ENCODE measurements at regions not wholly inside any gene's neighbourhood (a gene's known extent, or its start where the extent isn't known, plus 50 kb on each side); places are given as distances from the start of the nearest gene placed in this dataset.
A peak's percentile ranks its signal among the peaks of the same experiment; 100 is the strongest.
"Not testable (repeated sequence)": the region's sequence is repeated elsewhere in the genome, so short reads cannot be mapped to it uniquely, and the experiment has no call there.

DNA sequence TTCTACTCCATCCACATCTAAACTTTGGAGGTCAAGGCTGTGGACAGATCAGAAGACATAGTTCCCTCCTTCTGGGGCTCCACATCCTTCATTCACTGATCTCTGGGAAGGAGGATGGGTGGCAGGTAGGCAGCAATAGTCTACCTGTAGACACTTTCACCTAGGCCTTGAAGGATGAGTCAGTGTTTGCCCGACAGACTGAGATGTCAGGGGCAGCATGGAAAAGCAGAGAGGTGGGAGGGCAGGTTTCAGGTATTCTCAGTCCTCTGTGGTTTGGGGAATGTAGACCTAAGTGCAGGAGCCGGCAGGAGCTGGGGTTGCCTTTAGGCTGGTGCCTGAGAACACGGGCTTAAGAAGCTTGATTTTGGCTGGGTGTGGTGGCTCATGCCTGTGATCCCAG, 171.9 kb upstream of the ZNF267 start:
- DNase-seq (ENCODE audit: low spot score): no peak

DNA sequence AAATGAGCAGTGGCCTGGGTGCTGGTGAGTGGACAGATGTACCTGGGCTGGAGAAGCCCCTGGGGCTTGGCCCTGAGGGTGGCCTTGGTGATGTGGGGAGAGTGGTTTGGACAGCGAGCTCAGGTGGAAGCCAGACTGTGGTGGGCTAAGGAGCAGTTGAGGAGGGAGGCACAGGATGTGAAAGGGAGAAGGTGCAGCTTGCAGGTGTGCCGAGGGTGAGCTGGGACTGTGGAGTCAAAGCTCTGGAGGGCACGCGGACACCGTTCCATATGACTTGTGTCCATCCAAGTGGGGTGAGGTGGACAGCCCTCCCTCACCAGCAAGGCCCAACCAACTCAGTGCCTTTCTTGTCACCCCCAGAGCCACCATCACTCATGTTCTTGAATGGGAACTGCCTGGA, 170.8 kb upstream of the ZNF267 start:
- DNase-seq (ENCODE audit: low spot score): no peak

DNA sequence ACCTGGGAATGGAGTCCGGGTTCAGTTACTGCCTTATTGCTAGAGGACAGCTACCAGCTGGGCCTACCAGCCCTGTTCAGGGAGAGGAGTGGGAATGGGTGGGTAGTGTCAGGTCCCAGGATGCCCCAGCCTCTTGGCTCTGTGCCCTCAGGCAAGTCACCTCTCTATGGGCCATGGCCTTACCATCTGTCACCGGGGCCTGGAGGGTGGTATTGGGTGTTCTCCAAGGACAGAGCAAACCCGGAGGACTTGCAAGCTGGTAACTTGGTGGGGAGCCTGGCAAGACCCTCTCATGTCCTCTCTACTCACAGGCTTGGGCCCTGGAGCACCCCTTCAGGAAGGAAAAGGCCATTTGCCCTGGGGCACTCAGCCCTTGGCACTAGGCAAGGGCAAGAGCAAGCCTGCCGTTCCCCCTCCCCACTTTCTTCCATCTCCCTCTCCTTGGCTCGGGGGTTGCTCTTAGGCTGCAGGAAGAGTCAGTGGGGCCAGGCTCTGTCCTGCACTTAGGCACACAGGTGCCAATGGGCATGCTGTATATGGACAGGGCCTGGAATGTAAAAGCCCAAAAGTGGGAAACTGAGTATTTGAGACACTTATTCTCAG, 170.0 kb upstream of the ZNF267 start:
- DNase-seq (ENCODE audit: low spot score): no peak

DNA sequence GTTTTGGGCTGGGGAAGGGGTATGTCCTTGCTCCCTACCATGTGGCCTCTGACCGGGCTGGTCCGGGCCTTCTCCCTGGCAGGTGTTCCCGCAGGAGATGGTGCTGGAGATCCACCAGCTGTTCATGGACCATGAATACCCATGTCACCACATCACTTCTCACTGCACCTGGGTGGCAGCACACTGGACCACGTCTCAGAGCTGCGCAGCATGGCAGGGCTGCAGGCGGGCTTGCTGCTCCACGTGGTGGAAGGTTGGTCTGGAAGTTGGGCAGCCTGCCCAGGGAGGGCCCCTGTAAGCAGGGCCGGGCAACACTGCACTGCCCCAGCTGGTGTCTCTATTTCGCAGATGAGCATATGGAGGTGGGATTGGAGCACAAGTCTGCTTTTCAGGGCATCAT, 169.5 kb upstream of the ZNF267 start:
- DNase-seq (ENCODE audit: low spot score): no peak

DNA sequence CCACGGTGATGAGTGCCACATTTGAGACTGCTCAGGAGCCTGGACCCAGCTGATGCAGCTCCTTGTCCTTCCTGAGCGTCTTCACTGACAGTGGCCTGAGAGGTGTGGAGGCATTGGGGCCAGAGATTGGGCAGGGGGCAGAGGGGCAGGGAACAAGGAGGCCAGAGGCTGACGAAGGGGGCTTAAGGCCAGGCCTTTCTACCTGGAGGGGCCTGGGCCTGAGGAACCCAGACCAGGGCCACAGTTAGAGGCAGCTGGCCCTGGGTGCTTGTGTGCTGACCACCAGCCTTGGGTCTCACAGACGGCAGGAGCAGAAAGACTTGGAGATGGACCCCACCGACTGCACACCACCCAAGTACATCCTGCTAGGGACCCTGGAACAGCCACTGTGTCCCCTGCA, 168.2 kb upstream of the ZNF267 start:
- no peak for DNase-seq (ENCODE audit: low spot score)

DNA sequence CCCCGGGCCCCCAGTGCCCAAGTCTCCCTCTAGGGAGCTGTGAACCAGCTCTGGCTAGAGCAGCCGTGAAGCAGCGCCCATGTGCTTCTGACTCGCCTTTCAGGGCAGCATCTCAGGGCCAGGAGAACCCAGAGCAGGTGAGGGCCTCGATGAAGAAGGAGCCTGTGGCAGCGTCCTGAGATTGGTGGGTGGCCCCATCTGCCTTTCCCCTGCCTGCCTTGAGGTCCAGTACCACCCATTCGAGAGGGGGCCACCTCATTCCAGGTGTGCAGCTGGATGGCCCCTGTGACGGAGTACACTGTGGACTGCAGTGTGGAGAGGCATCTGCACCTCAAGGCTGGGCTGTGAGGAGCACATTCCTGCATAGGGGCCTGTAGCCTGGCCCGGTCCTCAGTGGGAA, 167.3 kb upstream of the ZNF267 start:
- DNase-seq (ENCODE audit: low spot score): no peak

DNA sequence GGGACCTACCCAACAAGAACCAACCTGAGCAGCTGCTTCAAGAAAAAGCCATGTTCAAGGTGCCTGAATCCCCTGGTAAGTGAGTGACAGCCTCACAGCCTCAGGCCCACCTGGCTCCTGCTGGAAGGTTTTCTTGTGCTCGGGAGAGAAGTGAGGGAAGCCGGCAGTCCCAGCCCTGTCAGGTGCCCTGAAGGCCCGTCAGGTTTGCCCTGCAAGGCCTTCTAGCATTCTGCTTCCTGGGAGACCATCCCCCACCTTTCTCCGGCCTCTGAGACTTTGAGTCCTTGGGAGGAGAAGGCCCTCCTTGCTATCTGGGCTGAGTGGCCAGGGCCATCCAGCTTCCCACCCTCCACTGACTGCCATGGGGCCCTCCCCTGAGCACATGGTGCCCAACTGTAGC, 166.7 kb upstream of the ZNF267 start:
- no peak for DNase-seq (ENCODE audit: low spot score)

DNA sequence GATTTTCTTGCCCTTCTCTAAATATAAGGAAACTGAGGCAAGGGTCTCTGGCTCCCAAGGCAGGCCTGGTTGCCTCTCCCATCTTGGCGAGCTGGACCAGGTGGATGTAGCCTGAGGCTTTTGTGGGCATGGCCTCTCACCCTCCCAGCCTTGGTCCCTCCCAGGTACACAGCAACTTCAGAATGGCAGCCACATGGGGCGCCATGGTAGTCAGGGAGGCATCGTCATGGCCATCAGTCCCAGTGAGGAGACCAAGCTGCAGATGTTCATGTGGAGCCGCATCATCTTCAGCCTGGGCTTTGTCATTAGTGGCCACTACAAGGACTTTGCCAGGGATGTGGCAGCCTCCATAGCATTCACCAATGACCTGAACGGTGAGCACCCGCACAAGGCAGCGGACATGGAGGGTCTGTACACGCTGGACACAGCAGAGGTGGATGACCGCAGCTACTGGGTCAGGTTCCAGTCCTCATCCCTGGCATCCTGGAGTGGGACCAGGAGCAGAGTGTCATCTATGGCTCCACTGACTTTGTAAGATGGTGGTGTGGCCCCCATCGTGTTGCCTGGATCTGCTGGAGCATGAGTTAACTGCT, 165.8 kb upstream of the ZNF267 start:
- DNase-seq (ENCODE audit: low spot score): no peak

DNA sequence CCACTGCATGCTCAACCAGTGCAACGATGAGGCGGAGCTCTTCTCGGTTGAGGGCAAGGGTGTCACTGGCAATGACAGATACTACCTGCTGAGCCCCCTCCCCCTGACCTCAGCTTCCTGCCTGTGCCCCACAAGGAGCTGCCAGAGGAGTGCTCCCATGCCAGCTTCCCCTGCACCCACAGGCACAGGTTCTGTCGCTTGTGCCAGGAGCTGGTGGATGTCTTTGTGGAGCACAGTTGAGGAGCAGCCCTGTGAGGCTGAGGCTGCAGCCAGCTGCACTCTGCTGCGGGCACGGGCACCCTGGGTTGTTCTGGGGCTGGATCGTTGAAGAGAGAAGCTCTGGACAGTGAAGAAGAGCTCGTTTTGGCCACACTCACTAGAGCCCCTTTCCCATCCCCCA, 165.3 kb upstream of the ZNF267 start:
- no peak for DNase-seq (ENCODE audit: low spot score)

DNA sequence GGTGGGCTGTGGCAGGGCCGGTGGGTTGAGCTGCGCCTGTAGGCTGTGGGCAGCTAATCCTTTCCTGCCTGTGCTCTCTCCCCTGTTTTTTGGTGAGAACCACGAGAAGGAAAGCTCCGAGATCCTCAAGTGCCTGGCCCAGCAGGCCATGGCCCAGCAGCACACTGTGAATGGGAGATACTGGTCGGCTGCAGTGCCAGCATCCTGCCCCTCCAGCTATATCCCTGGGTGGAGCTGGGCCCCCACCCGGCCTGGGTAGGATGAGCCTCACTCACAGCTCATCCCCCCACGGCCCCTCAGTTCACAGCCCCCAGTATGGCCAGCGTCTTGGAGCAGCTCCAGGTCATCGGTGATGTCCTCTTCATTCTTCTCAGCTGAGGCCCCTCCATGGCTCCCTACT, 164.4 kb upstream of the ZNF267 start:
- no peak for DNase-seq (ENCODE audit: low spot score)

DNA sequence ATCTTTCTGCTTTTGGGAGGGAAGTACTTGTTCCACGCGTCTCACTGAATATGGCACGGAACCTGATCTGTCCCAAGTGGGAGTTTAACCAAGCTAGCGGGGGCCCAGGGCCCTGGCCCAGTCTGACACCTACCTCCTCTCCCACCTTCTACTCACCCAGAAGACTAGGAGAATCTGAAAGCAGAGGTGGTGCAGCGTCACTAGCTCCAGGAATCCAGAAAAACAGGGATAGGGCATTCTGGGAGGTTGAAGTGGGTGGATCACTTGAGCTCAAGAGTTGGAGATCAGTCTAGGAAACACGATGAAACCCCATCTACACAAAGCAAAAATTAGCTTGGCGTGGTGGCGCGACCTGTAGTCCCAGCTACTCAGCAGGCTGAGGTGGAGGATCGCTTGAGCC, 163.5 kb upstream of the ZNF267 start:
- DNase-seq (ENCODE audit: low spot score): no peak

DNA sequence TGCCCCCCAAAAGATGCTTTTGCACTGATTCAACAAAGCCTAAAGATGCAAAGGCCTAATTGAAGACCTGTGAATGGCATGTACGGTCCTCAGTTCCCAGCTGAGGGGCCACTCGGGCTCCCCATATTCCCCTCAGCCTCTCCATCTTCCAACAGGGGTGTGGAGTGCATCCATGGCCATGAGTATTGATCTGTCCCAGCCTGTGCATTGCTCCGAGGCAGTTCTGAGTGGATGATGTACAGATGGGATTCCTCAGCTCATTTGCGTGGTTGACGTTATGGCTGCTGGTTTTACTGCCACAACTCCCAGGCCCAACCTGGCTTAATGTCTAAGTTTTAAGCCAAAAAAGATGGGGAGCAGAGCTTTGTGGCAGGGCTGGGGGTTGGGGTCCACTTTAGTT, 162.7 kb upstream of the ZNF267 start:
- no peak for DNase-seq (ENCODE audit: low spot score)

DNA sequence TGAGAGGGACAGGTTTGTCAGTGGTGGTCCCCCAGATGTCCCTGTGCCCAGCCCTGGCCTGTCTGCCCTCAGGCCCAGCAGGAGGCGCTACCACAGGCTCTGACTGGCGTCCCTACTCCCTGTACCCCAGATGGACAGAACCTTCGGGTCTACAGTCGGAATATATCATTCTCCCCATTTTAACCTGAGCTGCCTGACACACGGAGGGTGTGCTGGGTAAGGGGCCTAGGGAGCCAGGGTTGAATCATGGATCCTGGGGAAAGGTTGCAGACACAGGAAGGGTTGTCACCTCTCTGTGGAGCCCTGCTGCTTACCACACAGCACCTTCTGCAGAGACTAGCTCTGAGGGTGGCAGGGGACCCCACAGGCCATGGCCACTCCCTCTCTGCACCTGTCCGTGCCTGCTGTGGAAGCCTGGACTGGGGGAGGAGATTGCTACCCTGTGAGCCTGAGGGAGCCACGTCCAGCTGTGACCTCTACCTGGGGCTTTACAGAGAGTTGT, 162.2 kb upstream of the ZNF267 start:
- DNase-seq (ENCODE audit: low spot score): no peak

DNA sequence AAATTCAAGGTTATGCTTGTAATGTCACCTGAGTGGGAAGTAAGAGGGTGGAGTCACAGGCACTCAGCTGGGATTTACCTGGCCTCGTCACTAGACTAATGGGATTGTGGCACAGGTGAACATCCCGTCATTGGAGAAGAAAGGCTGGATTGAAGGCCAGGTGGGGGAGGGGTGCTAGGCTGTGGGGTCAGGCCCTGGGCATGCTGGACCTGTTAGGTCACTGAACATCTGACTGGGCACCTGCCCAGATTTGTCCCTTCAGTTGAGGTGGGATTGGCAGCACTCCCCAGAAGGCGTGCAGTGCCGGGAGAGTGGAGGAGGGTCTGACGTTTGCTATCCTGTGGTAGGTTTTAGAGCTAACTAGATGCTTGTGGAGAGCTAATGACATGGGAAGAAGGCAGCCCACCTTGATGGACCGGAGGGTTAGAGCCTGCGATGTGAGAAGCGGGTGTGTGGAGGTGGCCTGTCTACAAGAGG, 161.5 kb upstream of the ZNF267 start:
- no peak for DNase-seq (ENCODE audit: low spot score)

DNA sequence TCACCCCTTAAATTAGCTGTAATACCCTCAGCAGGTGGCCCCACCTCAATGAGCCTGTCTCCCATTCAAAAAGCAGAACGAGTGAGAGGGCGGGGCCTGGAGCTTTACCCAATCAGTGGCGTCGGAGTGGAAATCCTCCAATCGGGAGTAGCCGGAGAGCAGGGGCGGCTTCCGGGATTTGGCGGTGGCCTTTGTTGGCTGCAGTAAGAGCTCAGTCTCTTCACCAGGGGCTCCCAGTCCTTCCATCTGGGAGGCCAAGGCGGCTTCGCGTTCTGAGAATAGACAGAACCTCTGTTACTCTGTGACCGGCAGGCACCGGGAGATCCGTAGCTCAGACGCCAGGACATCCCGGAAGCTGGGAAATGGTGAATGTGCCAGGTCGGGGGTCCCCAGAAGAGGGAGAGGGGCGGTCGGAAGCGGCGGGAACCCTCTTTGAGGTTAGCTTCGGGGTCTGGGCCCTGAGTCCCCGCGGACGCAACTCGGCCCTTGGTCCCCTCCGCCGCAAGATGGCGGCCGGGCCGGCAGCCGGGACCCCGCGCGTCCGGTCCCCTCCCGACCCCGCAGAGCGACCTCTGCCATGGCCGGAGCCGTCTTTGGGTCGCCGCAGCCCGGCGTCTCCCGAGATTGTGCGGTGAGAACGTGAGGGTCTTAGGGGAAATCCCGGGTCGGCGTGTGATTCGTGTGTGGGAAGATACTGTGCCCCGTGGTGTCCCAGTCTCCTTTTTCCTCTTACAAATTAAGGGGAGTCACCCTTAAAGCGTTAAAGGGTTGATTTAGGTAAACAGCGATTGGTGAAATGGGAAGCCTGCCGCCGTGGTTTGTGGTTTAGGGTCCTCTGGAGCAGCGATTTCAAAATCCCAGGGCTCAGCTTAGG, 160.3 kb upstream of the ZNF267 start:
- peak; percentile 96 for DNase-seq (ENCODE audit: low spot score)

DNA sequence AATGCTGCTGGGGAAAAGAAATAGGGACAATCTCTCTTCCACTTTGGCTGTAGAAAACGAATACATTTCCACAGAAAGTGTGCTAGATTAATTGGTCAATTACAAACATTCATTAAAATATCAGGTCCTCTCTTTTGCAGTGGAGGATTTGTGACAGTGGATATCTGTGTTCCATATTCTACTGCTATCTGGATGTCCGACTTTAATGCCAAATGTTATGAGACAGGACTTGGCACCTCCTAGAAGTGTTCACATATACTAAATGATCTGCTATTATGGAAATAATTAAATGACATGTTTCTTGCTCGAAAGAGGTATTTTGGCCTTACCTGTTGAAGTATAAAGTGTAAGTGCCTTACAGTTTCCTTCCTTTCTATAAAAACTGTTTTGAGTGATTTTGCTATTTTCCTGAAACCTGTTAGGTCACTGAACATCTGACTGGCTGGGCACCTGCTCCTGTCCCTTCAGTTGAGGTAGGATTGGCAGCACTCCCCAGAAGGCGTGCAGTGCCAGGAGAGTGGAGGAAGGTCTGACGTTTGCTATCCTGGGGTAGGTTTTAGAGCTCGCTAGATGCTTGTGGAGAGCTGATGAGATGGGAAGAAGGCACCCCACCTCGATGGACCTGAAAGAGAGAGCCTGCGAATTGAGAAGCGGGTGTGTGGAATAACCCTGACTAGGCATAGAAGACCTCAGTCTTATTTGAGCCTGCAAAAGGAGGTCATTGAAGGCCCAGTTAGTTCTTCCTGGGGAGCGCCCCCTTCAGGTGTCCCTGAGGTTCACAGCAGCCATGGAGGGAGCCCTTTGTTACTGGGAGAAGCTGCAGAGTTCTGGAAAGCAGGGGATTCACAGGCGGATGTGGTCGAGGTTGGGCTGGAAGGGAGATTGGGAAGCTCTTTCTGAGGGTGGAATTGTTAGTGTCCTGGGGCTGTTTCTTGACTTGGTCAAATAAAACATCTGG, 159.4 kb upstream of the ZNF267 start:
- DNase-seq (ENCODE audit: low spot score): no peak

DNA sequence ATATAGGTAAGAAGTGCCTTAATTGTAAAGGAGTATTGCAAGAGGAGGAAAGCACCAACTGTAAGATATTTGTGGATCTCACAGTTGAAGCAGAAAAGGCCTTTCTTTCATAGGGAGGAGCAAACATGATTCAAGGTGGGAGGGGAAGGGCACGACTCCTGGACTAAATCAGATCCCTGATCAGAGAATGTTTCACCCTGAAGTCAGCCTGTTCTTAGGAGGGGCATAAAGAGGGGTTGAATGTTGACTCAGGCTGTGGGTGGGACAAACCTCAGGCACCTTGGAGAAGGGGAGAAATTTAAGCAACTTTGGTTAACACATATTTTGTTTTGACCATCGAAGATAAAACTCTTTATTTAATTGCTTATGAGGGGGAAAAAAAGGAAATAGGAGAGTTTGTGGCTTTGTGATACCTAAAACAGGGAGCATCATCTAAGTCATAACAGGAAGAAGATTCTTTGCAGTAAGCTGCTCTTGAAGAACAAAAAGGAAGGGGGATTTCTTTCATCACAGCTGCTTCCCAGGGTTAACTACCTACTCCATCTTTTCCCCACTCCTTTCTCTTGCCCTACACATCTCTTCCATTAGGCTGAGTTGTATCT, 158.6 kb upstream of the ZNF267 start:
- DNase-seq (ENCODE audit: low spot score): no peak

DNA sequence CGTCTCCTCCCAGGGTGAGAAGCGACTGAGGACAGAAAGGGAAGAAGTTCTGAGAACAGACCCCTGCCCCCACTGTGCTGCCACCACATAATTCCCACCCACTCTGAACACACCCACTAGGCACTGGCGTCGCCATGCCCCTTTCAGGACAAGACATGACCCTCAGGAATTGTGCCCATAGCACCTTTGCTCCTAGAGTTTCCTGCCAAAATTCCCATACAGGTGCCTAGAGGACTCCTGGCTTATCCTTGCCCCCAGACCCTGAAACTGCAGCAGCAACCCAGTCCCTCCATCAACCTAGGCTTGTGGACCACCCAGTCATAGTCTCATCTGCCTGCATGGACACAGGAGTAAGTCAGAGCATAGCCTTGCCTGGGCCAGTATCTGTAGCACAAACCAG, 157.7 kb upstream of the ZNF267 start:
- DNase-seq (ENCODE audit: low spot score): no peak

DNA sequence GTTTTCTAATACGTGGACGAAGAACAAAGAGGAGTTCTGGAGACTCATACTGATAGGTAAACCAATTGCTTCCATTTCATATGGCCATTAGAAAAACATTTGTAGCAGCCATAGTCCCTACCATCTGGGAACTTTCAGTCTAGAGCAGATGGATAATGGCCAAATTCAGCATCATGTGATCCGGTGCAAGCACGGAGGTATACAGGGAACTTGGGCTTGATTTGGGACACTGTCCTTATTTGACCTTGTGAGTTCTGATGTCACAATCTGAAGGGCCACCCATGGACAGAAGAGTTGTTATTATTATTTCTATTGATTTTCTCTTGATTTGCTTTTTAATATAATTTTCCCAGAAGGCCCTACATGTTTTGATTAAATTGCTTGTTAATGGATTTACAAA, 154.6 kb upstream of the ZNF267 start:
- no peak for DNase-seq (ENCODE audit: low spot score)

DNA sequence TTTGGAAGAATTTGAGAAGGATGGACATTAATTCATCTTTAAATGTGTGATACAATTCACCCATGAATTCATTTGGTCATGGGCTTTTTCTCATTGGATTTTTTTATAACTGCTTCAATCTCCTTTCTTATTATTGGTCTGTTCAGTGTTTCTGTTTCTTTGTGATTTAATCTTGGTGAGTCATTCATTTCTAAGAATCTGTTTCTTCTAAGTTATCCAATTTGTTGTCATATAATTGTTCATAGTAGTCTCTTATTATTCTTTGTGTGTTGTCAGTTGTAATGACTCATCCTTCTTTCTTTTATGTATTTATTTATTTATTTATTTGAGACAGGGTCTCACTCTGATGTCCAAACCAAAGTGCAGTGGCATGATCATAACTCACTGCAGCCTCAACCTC, 146.1 kb upstream of the ZNF267 start:
- no peak for DNase-seq (ENCODE audit: low spot score)

DNA sequence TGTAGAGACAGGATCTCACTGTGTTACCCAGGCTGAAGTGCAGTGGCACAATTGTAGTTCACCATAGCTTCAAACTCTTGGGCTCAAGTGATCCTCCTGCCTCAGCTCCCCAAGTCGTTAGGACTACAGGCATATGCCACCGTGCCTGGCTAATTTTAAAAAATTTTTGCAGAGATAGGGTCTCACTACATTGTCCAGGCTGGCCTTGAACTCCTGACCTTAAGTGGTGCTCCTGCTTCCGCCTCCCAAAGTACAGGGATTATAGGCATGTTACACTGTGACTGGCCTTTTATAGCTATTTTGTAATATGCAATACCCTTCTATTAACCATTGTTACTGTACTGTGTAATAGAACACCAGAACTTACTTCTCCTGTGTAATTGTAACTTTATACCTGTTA, 139.3 kb upstream of the ZNF267 start:
- DNase-seq (ENCODE audit: low spot score): no peak

DNA sequence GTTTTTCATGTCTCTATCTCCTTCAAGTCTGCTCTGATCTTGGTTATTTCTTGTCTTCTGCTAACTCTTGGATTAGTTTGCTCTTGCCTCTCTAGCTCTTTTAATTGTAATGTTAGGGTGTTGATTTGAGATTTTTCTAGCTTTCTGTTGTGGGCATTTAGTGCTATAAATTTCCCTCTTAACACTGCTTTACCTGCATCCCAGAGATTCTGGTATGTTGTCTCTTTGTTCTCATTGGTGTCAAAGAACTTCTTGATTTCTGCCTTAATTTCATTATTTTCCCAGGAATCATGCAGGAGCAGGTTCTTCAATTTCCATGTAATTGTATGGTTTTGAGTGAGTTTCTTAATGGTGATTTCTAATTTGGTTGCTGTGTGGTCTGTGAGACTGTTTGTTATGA, 128.5 kb upstream of the ZNF267 start:
- not testable (repeated sequence) for DNase-seq (ENCODE audit: low spot score)
